Neural progenitor cell (in vitro differentiated cells): ENCODE measurements at regions not wholly inside any gene's neighbourhood (a gene's known extent, or its start where the extent isn't known, plus 50 kb on each side); places are given as distances from the start of the nearest gene placed in this dataset.

Experiments
- DNase-seq: peaks from one replicate; pipeline ENCODE4 v3.0.0-alpha.2; 2016; ENCODE audit warnings: low spot score
- H2AFZ ChIP-seq: fragments of 200-600 bp; sonication (generic); replicated peaks from 2 replicates; pipeline ENCODE4 v1.6.1; 2016; ENCODE audit warnings: antibody characterized with exemption
- H3F3A ChIP-seq: fragments of 200-600 bp; sonication (generic); 2 replicates; pipeline ENCODE4 v1.6.1; 2016; ENCODE audit warnings: antibody characterized with exemption, low read depth
- H3K27ac ChIP-seq: fragments of 200-600 bp; sonication (generic); 2 replicates; pipeline ENCODE4 v1.5.1; 2016; ENCODE audit warnings: mild to moderate bottlenecking
- H3K27me3 ChIP-seq: fragments of 200-600 bp; sonication (generic); 2 replicates; pipeline ENCODE4 v1.6.1; 2016; ENCODE audit warnings: mild to moderate bottlenecking, moderate library complexity
- H3K36me3 ChIP-seq: fragments of 200-600 bp; sonication (generic); 2 replicates; pipeline ENCODE4 v1.5.1; 2016
- H3K4me1 ChIP-seq: fragments of 200-600 bp; sonication (generic); 2 replicates; pipeline ENCODE4 v1.6.1; 2016; ENCODE audit warnings: mixed run types
- H3K4me2 ChIP-seq: fragments of 200-600 bp; sonication (generic); 2 replicates; pipeline ENCODE4 v1.6.1; 2016
- H3K4me3 ChIP-seq: fragments of 200-600 bp; sonication (generic); 2 replicates; pipeline ENCODE4 v1.5.1; 2016
- H3K79me2 ChIP-seq: fragments of 200-600 bp; sonication (generic); 2 replicates; pipeline ENCODE4 v1.6.1; 2016; ENCODE audit warnings: low read depth
- H3K9ac ChIP-seq: fragments of 200-600 bp; sonication (generic); 2 replicates; pipeline ENCODE4 v1.6.1; 2016
- H3K9me3 ChIP-seq: fragments of 200-600 bp; sonication (generic); 2 replicates; pipeline ENCODE4 v1.5.1; 2016; ENCODE audit warnings: low read depth
- H4K20me1 ChIP-seq: fragments of 200-600 bp; sonication (generic); 2 replicates; pipeline ENCODE4 v1.6.1; 2016; ENCODE audit warnings: low read depth
- H3K27ac Mint-ChIP-seq: 3 replicates; pipeline ENCODE4 v1.8.0; 2021; ENCODE audit warnings: mixed read lengths
- H3K27me3 Mint-ChIP-seq: 2 replicates; pipeline ENCODE4 v1.8.0; 2022; ENCODE audit warnings: low read depth, mild to moderate bottlenecking, inconsistent platforms, moderate library complexity, mixed read lengths; ENCODE audit not compliant: insufficient read depth
- H3K36me3 Mint-ChIP-seq: 3 replicates; pipeline ENCODE4 v1.8.0; 2021; ENCODE audit warnings: mixed read lengths
- H3K4me1 Mint-ChIP-seq: 3 replicates; pipeline ENCODE4 v1.8.0; 2021; ENCODE audit warnings: mixed read lengths
- H3K4me3 Mint-ChIP-seq: 3 replicates; pipeline ENCODE4 v1.8.0; 2021; ENCODE audit warnings: mild to moderate bottlenecking, moderate library complexity, mixed read lengths
- H3K9me3 Mint-ChIP-seq: 3 replicates; pipeline ENCODE4 v1.8.0; 2020; ENCODE audit warnings: mixed read lengths
- EZH2 ChIP-seq: fragments of 200-600 bp; sonication (generic); IDR thresholded peaks from 2 replicates; pipeline ENCODE4 v1.6.1; 2017; ENCODE audit warnings: antibody characterized with exemption, mild to moderate bottlenecking, moderate library complexity
- EZH2phosphoT487 ChIP-seq: fragments of 200-600 bp; sonication (generic); IDR thresholded peaks from 2 replicates; pipeline ENCODE4 v1.6.1; 2017; ENCODE audit warnings: antibody characterized with exemption
- TF ChIP-seq, protein P1 (sequence below): fragments of 200-600 bp; sonication (generic); IDR thresholded peaks from 2 replicates; pipeline ENCODE4 v1.5.1; 2017; ENCODE audit warnings: antibody characterized with exemption, mild to moderate bottlenecking

DNA sequence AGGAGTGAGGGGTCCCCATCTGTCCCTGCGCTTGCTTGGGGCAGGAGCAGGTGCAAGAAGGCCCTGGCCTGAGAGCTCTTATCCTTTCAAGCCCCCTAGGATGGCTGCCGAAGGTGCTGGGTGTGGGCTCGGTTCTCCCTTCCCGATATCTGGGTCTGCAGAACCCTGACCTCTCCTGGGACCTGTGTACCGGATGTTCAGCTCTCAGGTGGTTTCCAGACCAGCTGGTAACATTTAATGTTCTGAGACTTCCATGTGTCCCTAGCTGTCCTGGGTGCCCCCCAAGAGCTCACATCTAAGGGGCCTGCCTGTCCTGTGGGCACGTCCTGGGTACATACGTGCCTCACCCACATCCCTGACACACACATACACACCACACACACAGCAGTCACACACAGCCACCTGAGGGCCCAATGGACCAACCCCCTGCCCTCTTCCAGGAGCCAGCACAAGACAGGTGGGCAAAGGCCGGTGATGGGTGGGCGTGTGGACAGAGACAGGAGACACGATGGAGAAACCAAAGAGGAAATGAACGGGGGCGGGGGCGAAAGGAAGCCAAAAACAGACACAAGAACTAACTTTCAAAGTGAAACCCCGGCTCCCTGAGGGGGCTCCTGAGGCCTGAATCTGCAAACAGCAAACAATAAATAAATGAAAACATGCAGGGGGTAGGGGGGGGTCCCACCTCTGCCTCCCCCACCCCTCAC is 124.3 kb downstream of the PTPRS start:
- no peak overlapping the region for H3K27ac Mint-ChIP-seq
- no peaks in the 10 kb centered on the region for H3K4me1 ChIP-seq
- TF ChIP-seq EZH2phosphoT487 (no peak), EZH2 (no peak)
- TF ChIP-seq, protein P1, sequence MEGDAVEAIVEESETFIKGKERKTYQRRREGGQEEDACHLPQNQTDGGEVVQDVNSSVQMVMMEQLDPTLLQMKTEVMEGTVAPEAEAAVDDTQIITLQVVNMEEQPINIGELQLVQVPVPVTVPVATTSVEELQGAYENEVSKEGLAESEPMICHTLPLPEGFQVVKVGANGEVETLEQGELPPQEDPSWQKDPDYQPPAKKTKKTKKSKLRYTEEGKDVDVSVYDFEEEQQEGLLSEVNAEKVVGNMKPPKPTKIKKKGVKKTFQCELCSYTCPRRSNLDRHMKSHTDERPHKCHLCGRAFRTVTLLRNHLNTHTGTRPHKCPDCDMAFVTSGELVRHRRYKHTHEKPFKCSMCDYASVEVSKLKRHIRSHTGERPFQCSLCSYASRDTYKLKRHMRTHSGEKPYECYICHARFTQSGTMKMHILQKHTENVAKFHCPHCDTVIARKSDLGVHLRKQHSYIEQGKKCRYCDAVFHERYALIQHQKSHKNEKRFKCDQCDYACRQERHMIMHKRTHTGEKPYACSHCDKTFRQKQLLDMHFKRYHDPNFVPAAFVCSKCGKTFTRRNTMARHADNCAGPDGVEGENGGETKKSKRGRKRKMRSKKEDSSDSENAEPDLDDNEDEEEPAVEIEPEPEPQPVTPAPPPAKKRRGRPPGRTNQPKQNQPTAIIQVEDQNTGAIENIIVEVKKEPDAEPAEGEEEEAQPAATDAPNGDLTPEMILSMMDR = no peak

DNA sequence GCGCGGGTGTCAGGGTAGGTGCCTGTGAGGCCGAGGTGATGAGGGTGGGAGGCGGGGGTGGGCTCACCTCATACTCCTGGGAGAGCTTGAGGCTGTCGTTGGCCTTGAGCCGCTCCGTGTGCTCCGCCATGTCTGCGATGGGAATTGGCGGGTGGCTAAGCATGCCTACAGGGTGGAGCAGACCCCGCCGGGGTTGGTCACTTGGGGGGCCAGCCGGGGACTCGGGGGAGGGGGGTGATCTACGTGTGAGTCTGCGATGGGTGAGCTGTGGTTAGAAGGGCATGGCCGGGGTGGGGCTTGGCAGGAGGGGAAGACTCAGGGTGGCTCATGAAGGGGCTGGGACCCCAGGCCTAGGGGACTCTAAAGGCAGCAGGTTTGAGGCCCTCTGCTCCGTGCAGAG is 125.2 kb downstream of the PTPRS start:
- no peaks in the 10 kb centered on the region for H3F3A ChIP-seq

More for the DNA sequence above, 124.3 kb downstream of the PTPRS start:
- H3K9me3 Mint-ChIP-seq = peaks cover 20% of the 10 kb centered on the region
- Histone ChIP-seq H3K4me3 (no peak overlapping the region), H3K27me3 (no peaks in the 10 kb centered on the region), H3F3A (no peaks in the 10 kb centered on the region), H3K4me2 (no peak overlapping the region), H3K27ac (no peak overlapping the region), H3K9me3 (no peaks in the 10 kb centered on the region), H3K36me3 (peaks cover 13% of the 10 kb centered on the region), H2AFZ (no peak overlapping the region), H4K20me1 (no peaks in the 10 kb centered on the region), H3K79me2 (no peaks in the 10 kb centered on the region), H3K9ac (no peak overlapping the region)
- no peak overlapping the region for H3K4me3 Mint-ChIP-seq
- no peak for DNase-seq
- H3K36me3 Mint-ChIP-seq = peaks cover 80% of the 10 kb centered on the region
- H3K27me3 Mint-ChIP-seq = peaks cover 8% of the 10 kb centered on the region
- H3K4me1 Mint-ChIP-seq = no peaks in the 10 kb centered on the region

DNA sequence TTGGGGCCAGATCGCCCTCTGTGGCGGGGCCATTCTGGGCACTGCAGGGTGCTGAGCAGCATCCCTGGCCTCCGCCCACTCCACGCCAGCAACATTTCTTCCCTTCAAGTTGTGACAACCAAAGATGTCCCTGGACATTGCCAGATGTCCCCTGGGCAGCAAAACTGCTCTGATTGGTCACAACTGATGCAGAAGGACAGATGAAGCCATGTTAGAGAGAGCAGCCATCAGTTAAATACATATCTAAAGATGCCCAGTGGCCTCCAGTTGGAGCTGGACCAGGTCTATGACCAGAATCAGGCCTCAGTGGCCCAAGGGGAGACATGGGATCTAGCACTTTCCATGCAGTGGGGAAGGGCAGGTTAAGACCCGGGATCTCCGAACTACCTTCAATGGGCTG is 125.7 kb downstream of the PTPRS start:
- H3K9me3 ChIP-seq = no peaks in the 10 kb centered on the region
- H3K4me1 ChIP-seq = no peaks in the 10 kb centered on the region
- no peak overlapping the region for H3K27ac Mint-ChIP-seq
- H3K9ac ChIP-seq = no peak overlapping the region
- H3K36me3 Mint-ChIP-seq = peaks cover 67% of the 10 kb centered on the region
- H3K4me3 ChIP-seq = no peak overlapping the region
- H3K36me3 ChIP-seq = peaks cover 22% of the 10 kb centered on the region
- no peak for DNase-seq
- TF ChIP-seq, protein P1 = no peak
- TF ChIP-seq EZH2phosphoT487 (no peak), EZH2 (no peak)
- no peaks in the 10 kb centered on the region for H3F3A ChIP-seq
- H3K4me1 Mint-ChIP-seq = no peaks in the 10 kb centered on the region
- no peaks in the 10 kb centered on the region for H4K20me1 ChIP-seq
- H3K4me3 Mint-ChIP-seq = peak overlapping the region; percentile 35
- no peak overlapping the region for H3K27ac ChIP-seq
- H3K9me3 Mint-ChIP-seq = peaks cover 25% of the 10 kb centered on the region
- H3K79me2 ChIP-seq = no peaks in the 10 kb centered on the region
- no peak overlapping the region for H3K4me2 ChIP-seq
- H3K27me3 Mint-ChIP-seq = peaks cover 8% of the 10 kb centered on the region
- H2AFZ ChIP-seq = no peak overlapping the region
- no peaks in the 10 kb centered on the region for H3K27me3 ChIP-seq

More for the DNA sequence above, 125.2 kb downstream of the PTPRS start:
- H4K20me1 ChIP-seq = no peaks in the 10 kb centered on the region
- no peak overlapping the region for H3K9ac ChIP-seq
- H3K27ac Mint-ChIP-seq = no peak overlapping the region
- no peak overlapping the region for H3K4me2 ChIP-seq
- peak overlapping the region; percentile 35 for H3K4me3 Mint-ChIP-seq
- peaks cover 8% of the 10 kb centered on the region for H3K27me3 Mint-ChIP-seq
- H3K27ac ChIP-seq = no peak overlapping the region
- H2AFZ ChIP-seq = no peak overlapping the region
- H3K27me3 ChIP-seq = no peaks in the 10 kb centered on the region
- H3K4me1 Mint-ChIP-seq = no peaks in the 10 kb centered on the region
- H3K79me2 ChIP-seq = no peaks in the 10 kb centered on the region
- H3K36me3 Mint-ChIP-seq = peaks cover 72% of the 10 kb centered on the region
- H3K36me3 ChIP-seq = peaks cover 21% of the 10 kb centered on the region
- no peaks in the 10 kb centered on the region for H3K9me3 ChIP-seq
- no peaks in the 10 kb centered on the region for H3K4me1 ChIP-seq
- no peak for TF ChIP-seq EZH2phosphoT487
- TF ChIP-seq, protein P1 = no peak
- no peak for TF ChIP-seq EZH2
- DNase-seq = no peak
- H3K4me3 ChIP-seq = no peak overlapping the region
- peaks cover 25% of the 10 kb centered on the region for H3K9me3 Mint-ChIP-seq
